OCI-M2 (cell line): ENCODE measurements at regions not wholly inside any gene's neighbourhood (a gene's known extent, or its start where the extent isn't known, plus 50 kb on each side); places are given as distances from the start of the nearest gene placed in this dataset.

Source experiments
- DNase-seq: peaks from one replicate; lab custom pipeline; 2025; ENCODE audit not compliant: unreplicated experiment; lab: John Stamatoyannopoulos, UW

DNA sequence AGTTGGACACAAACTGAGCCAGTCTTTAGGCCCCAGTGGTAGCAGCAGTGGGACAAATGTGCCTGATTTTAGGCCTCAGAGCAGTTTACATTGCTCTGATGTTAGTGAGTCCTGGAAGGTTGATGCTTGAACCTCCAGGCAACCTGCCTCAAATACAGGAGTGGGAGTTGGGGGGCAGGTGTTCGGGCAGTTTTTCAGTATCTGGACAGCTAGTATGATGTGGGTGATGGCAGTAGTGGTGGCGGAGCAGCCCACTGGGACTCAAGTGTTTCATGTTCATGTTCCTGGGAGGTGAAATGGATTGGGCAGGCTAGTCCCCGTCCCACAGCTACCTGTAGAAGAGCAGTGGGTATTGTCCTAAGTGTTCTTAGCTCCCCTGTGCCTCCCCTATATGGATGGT, 857.8 kb downstream of the JRKL start:
- DNase-seq = no peak

DNA sequence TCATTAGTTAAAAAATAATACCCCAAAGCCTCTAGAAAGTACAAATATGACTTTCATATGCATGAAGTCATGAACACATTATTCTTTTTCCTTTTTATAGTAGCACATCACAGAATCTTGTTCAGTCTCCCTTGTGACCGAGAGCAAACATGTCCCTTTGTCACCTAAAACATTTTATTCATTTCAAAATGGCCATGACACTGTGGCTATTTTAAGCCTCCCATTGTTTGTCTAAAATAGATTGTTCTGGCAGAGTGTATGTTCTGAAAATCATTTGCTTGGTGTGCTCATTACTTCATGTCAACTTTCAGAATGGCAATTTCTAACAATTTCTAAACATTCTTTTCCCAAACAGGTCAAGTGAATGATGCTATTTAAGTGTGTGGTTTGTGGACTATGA, 865.0 kb downstream of the JRKL start:
- no peak for DNase-seq

DNA sequence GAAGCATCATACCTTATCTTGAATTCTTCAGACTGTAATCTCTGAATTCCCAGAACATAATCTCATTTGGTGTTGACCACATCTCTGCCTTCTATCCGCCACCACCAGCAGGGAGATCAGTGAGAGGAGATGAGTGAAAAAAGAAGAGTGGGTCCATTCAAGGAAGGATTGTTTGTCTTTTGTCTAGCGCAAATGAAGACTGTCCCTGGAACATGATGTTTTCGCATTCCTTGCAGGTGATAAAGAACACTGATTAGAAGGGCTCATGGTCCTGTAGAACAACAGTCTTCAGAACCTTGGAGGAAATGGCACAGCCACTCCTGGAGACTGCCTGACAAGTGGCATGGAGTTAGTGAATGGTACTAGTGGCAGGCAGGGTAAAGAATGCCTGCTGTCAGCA, 869.6 kb downstream of the JRKL start:
- no peak for DNase-seq

DNA sequence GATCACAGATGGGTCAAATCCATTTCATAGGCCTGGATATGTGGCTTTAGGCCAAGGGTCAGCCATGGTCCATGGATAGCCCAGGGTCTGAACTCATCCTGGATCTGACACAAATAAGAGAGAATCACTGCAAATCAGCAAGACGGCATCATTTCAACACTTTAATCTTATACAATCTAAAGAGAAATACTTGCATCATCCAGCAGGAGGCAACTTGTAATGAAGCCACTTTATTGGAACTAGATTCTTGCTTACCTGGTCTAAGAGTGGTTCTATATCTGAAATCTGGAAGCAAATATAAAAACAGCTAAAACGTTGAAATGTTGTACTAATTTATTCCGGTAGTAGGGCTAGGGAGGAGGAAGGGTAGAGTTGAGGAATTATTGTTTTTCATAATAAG, 870.1 kb downstream of the JRKL start:
- no peak for DNase-seq

DNA sequence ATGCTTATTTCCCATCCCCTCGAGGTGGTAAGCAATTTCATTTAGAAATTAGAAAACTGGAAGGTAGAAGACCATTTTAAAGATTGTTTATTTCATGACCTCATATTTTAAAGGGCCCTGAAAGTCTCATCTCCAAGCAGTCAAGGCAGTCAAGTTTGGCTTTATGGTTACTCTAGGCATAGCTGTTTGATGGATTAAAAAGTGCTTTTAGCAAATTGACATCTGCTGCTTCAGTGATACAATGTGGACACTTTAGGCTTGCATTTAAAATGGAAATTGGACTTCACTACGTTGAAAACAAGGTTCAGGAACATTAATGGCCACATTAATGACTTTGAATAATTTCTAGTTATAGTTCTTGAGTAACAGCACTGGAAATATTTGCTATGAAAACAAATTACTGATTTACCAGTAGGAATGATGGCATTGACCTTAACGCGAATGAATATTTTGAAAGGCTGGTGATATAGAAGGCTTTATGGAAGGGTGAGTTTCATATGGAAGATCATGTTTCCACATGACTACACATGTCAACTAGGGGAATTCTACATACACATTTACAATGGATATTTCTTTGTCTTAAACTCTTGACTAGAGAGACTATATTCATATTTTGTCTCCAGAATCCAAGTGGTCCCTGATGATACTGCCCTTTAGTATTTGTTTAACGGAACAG, 873.5 kb downstream of the JRKL start:
- no peak for DNase-seq

DNA sequence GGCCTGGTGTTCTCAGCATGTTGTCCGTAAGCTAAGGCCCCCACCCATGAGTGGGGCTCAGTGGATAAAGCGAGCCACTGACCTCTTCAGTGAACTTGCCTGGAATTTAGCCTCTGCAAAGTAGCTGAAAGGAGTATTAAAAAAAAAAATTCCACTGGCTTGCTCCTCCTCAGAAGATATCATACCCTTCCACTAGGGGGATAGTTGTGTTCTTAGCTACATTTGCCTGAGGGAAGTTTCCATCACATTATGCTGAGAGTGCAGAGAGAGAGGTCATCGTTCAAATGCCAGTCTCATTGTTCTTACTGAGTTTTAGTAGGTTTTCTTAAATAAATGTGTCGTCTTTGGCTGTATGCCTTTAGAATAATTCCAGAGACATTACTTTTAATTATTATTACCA, 879.7 kb downstream of the JRKL start:
- no peak for DNase-seq

DNA sequence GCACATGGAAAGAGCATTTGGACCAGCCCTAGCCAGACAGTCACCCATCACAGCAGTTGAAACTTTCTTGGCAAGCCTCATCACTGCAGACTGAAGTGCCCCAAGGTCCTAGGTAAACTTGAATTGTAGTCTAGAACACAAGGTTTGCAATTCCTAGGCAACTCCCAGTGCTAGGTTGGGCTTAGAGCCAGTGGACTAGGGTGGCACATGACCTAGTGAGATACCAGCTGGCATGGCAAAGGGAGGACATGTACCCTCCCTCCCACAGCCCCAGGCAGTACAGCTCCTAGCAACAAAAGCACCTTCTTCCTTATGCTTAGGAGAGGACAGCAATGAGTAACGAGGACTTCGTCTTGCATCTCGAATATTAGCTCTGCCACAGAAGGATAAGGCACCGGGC, 889.5 kb downstream of the JRKL start:
- DNase-seq = no peak

DNA sequence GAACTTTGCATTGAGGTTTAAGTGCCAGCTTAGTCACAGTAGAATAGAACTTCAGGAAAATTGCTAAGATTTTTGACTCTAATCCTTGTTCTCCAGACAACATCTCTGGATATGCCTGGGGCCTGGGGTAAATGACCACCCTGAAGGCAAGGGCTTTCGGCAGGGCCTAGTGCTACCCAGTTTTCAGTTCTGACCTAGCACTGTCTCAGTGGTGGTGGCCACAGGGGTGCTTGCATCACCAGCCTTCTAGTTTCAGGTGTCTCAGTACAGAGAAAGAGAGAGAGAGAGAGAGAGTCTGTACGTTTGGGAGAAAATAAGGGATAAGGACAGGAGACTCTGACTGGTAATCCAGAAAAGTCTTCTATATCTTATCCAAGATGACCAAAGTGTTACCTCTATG, 890.5 kb downstream of the JRKL start:
- no peak for DNase-seq

DNA sequence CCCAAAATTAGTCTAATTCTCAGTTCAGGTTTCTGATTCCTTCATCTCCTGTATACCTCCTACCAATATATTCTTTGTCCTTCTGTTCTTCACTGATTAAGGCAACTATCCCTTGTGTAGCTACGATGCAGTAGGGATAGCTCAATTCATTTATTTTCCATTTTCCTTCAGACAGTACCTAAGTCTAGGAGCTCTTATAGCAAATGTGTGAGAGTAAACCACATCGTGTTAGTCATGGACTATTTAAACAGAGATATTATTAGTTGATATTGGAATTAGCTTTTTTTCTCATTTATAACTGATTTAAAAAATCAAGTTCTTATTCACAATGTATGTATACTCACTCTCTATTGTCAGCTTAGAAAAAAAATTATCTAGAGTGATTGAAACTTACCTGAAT, 900.0 kb downstream of the JRKL start:
- DNase-seq = no peak

DNA sequence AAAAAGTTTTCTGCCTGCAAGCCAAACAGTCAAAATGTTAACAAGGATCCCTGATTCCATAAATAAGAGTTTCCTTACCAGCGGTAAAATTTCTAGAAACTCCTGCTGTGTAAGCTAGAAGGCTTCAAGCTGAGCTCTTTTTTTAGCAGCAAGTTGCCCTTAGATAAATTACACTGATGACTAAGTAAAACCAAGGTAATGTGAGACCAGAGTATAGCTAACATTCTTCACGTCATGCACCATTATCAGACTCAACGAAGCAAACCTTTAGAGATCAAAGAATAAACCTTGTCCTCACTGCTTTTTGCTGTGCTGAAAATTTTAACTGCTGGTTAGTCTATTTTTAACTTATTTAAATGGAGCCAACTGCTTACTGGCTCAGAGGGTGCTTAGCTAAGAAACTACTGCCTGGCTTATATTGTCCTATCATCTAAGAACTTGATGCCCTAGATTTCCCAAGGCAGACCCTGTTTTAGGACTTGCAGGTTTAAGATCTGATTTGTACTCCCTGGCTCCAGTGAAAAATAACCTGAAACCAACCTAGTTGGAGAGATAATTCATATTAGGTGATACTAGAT, 900.7 kb downstream of the JRKL start:
- no peak for DNase-seq

DNA sequence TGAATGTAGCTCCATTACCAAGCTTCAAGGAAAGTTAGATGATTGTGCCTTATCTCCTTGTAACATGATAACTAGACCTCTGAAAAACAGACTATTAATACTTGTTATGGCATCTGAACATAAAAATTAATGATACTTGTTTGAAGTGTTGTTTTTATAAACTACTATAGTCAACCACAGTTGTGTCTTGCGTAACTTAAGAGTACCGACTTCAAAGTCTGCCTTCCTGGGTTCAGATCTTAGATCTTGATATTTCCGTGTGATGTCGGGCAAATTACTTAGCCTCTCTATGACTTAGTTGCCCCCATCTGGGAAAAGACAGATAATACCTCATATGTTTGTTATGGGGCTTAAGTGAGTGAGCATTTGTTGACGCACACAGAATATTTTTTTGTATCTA, 906.5 kb downstream of the JRKL start:
- DNase-seq = no peak

DNA sequence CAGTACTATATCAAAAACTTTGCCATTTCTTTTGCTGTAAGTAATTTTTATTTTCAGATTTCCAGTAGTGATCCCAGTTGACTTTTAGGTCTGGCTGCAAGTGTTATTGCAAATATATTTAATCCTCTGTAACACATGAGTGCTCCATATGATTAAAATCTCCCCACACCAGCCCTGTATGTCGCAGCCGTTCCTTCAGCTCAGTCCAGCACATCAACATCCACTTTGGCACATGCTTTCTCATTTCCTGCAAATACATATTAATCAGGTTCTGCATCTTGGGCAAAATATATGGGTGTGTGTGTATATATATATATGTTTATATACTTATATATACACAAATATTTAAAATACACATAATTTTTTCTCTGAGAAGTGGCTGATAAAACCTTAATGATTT, 919.5 kb downstream of the JRKL start:
- DNase-seq = no peak

DNA sequence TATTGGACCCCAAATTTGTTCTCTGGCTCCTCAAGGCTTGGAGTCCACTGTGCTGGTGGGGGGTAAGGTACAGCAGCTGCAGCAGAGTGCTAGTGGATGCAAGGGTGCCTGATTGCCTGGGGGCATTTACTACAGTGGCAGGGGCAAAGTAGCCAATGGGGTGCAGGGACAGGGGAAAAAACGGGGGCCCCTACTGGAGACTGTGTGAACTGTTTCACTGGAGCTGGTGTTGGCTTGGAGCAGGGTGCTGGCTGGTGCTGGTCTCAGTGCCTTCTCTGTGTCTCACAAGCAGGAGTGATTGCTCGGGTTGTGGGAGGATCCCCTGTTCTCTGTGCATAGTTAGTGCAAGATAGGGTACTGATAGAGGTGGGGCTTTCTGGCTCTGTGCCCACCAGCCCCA, 935.9 kb downstream of the JRKL start:
- no peak for DNase-seq

DNA sequence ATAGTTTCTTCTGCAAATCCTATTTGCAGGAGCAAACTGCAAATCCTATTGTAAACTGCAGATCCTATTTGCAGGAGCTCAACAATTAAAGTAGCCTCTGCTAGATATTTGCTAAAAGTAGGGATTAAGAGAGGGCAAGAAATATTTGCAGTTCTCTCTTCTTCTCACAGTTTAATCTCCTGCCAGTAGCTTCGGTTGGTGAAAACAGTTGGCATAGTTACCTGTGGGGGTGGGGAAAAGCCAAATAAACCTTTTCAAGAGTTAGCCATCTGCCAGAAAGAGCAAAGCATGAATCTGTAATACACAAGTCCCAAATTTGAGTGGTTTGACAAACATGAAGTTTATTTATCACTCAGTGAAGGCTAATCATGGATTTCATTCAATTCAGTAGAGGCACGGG, 942.5 kb downstream of the JRKL start:
- DNase-seq = no peak

DNA sequence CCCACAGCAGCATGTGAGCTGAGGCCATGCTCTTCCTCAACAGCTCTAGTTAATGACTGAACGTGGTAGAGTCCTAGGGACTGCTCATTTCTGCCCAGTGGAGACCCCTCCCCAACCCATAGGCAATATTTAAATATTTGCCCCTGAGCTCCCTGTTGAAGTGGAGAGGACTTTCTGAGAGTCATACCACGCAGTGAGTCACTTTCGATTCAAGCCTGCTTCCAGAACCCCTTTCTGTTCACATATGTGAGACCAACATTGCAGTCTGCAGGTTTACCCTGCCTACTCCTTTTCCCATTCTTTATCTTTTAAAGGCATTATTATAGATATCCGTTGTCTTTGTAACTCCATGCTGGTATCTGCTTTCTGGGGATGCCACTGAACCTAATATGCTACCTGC, 946.3 kb downstream of the JRKL start:
- no peak for DNase-seq

DNA sequence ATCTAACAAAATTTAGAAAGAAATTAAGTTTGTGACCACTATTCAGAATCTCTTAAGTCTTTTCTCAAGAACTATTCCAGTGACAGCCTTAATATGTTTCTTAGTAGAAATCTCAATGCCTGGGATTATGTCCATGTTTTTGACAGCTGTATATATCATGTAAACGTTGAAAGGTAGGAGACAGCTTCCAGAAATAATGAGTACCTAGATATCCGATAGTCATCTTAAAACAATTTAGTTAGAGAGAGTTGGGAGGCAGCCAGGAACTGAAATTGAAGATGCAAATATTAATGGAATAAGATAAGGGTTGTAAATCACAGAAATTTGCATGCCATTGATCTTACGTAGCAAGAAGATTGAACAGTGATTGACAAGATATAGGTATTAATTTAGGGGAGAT, 955.2 kb downstream of the JRKL start:
- DNase-seq = no peak

DNA sequence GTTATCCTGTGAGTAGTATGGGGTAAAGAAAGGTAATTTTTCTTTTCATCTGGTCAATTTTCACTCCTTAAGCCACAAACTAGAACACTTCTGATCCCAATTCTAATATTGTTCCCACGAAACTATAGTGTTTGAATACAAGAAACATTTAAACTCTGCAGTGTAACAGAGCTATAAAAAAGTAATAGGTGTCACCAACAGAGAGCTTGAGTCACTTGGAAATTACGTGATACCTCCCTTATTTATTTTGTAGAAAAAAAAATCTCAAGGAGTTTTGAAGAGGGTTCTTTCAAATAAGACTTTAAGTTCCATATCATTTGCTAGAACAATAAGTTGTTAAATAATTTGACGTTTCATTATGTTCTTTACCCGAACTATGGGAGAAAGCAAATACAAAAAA, 959.4 kb downstream of the JRKL start:
- no peak for DNase-seq

DNA sequence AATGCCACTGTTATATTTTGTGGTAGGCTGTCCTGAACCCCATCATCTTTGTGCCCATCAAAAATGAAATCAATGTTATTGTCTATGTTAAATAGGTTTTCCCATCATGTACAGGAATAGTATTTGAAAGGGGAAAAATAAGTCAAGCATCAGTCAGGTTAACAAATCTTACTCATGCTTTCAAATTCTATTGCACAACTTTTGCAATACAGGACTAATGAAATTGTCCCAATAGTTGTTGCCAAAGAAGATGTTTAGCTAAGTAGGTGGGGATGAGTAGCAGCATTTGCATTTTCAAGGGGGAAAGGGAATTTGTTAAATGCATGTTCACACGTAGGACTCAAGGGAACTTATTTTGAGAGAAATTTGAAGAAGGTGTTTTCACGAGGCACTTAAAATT, 962.1 kb downstream of the JRKL start:
- no peak for DNase-seq

DNA sequence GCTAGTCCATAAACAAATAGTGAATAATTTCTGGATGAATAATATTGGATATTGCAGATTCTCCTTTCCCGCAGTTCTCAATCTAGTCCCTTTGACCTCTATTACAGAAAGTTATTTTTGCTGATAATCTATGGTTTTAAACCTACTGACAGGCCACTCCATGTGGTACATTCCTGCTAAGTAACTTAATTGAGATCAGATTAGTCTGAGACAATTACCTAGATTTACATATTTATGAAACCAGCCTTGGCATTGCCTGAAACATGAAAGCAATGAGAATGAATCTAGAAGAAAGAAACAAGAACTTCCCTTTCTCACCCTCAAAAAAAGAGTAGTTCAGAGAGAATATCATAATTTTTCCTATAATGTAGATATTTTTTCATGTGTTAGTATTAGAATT, 964.2 kb downstream of the JRKL start:
- DNase-seq = no peak

DNA sequence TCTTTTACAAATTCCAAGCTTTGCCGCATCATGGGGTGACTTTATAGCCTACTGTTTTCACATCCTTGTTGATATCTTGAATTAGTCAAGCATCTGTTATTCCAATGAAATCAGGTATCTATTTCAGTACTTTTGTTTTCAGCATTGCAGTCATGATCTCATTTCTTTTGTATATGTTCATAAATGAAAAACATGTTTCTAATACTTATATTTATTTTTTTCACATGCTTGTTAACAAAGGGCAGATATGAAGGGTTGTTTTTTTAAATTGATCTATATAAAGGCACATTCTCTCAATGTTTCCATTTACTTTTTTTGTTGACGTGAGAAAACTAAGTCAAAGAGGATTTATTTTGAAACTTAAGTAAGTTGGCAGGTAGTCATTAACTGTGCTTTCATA, 964.8 kb downstream of the JRKL start:
- no peak for DNase-seq

DNA sequence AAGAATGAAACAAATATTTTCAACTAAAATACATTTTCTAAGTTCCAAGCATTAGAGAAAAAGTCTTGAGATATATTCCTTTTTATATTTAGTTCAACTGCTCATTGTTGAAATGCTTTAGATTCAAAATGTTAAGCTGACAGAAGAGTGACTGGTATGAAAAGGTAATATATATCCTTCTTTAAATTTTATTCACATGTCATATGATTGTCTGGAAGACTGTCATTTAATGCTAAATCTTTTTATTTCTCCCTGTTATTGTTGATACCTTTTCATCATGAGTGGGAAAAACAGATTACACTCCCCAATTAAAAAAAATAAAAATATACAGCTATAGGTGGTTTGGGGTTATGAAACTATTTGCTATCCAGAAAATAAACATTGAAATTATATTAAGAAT, 965.4 kb downstream of the JRKL start:
- no peak for DNase-seq

DNA sequence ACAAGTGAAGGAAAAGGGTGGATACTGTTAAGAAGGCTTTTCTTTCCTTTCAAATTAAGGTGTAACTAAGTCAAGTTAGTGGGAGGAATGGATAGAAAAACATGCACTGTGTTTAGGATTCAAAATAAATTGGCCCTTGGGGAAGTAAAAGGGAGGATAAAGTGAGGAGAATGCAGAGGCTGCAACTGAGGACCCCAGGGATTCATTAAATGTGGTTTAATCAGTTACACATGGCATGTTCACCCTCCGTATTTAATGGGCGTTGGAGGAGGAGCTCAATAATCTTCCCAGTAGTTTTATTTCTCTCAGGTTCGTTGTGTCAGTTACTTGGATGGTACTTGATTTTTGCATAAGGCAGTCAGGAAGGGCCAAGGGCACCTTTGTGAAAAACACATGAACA, 966.3 kb downstream of the JRKL start:
- DNase-seq = no peak

DNA sequence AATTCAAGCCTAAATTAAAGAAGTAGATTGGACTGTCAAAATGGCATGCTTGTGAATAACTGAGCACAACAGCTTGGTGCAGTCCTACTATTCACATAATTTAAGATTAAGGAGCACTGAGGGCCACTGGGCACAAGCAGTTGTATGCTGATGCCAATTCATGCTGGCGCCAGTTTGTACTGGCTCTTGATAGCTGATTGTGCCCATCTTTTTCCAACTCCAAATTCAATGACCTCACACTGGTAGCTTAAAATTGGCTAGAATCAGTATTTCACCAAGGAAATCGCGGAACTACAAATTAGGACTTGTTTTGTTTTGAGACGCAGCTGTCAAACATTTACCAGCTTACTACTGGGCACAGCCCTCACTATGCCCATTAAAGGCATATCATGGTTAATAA, 969.2 kb downstream of the JRKL start:
- DNase-seq = no peak
